K562 (cell line): ENCODE measurements at regions not wholly inside any gene's neighbourhood (a gene's known extent, or its start where the extent isn't known, plus 50 kb on each side); places are given as distances from the start of the nearest gene placed in this dataset.

Source experiments
- BCL6 ChIP-seq: fragments of 250-450 bp; sonication (Bioruptor Pico); IDR thresholded peaks from 2 replicates; pipeline ENCODE4 v1.4.0; 2020
- CUX1 ChIP-seq: fragments of 200-800 bp; sonication (Bioruptor generic); IDR thresholded peaks from 2 replicates; pipeline ENCODE4 v1.6.1; 2016; ENCODE audit warnings: missing genetic modification characterization, missing compliant biosample characterization
- DPF2 ChIP-seq: fragments of 450-650 bp; IDR thresholded peaks from 2 replicates; pipeline ENCODE4 v1.6.1; 2016
- ESRRA ChIP-seq: fragments of 450-650 bp; IDR thresholded peaks from 2 replicates; pipeline ENCODE4 v1.6.1; 2014; ENCODE audit warnings: low read depth, mild to moderate bottlenecking, moderate library complexity, borderline replicate concordance
- FOS ChIP-seq: IDR thresholded peaks from 3 replicates; pipeline ENCODE4 v1.6.1; 2011; ENCODE audit not compliant: insufficient read length; ENCODE audit errors: extremely low read depth
- FOXJ3 ChIP-seq: sonication (generic); formaldehyde crosslinking; IDR thresholded peaks from 2 replicates; pipeline ENCODE4 v1.4.0; 2020; ENCODE audit warnings: mild to moderate bottlenecking, missing genetic modification reagents
- KHSRP ChIP-seq: fragments of 450-650 bp; IDR thresholded peaks from 2 replicates; pipeline ENCODE4 v1.6.1; 2017
- MCM7 ChIP-seq, 2 experiments: fragments of 450-650 bp; IDR thresholded peaks; 2 replicates each; pipeline ENCODE4 v1.6.1; 2016 to 2018
- MYBL2 ChIP-seq, 2 experiments: fragments of 450-650 bp in 1 of 2; sonication (generic) in 1 of 2; formaldehyde crosslinking in 1 of 2; IDR thresholded peaks; 2 replicates each; pipeline versions ENCODE4 v1.6.1 to v1.8.1; 2017 to 2022; ENCODE audit warnings: borderline replicate concordance in 1 of 2, inconsistent platforms in 1 of 2, low read depth in 1 of 2, mild to moderate bottlenecking in 1 of 2, missing genetic modification reagents in 1 of 2, moderate library complexity in 1 of 2
- NONO ChIP-seq, 2 experiments: fragments of 200-400 bp in 1 of 2; fragments of 450-650 bp in 1 of 2; formaldehyde crosslinking in 1 of 2; IDR thresholded peaks; 2 replicates each; pipeline ENCODE4 v1.6.1; 2017; ENCODE audit warnings: low read depth in 2 of 2, mild to moderate bottlenecking in 2 of 2, moderate library complexity in 2 of 2, low read length in 1 of 2
- POLR2AphosphoS2 ChIP-seq: IDR thresholded peaks from 2 replicates; pipeline ENCODE4 v1.6.1; 2012; ENCODE audit warnings: low read length, improper control_type of control experiment
- POLR3G ChIP-seq: IDR thresholded peaks from 2 replicates; pipeline ENCODE4 v1.6.1; 2011; ENCODE audit not compliant: insufficient read length, insufficient replicate concordance; ENCODE audit errors: extremely low read depth
- RBFOX2 ChIP-seq: fragments of 200-400 bp; formaldehyde crosslinking; IDR thresholded peaks from 2 replicates; pipeline ENCODE4 v1.6.1; 2017; ENCODE audit warnings: low read depth, mild to moderate bottlenecking, low read length, moderate library complexity
- SRF ChIP-seq, 2 experiments: fragments of 250-450, 450-650 bp in 1 of 2; sonication (Bioruptor Pico) in 1 of 2; sonication (generic) in 1 of 2; formaldehyde crosslinking; IDR thresholded peaks; 2 replicates each; pipeline versions ENCODE4 v1.5.0 to v1.5.1; 2020 to 2022; ENCODE audit warnings: mild to moderate bottlenecking in 1 of 2, missing genetic modification reagents in 1 of 2
- SRSF7 ChIP-seq: fragments of 200-400 bp; formaldehyde crosslinking; optimal IDR thresholded peaks from 2 replicates; pipeline ENCODE3; 2017; ENCODE audit warnings: mild to moderate bottlenecking, low read depth, low read length
- SRSF9 ChIP-seq: fragments of 200-400 bp; formaldehyde crosslinking; IDR thresholded peaks from 2 replicates; pipeline ENCODE4 v1.6.1; 2017; ENCODE audit warnings: low read depth, low read length, borderline replicate concordance
- ZFPM2 ChIP-seq: fragments of 250-450 bp; sonication (Bioruptor Pico); IDR thresholded peaks from 2 replicates; pipeline ENCODE4 v1.5.1; 2022; ENCODE audit warnings: mild to moderate bottlenecking
- ZNF253 ChIP-seq: fragments of 250-450 bp; sonication (Bioruptor Pico); conservative IDR thresholded peaks from 2 replicates; pipeline ENCODE4 v1.6.1; 2021; ENCODE audit warnings: mild to moderate bottlenecking
- ZNF263 ChIP-seq: sonication (generic); formaldehyde crosslinking; IDR thresholded peaks from 2 replicates; pipeline ENCODE4 v1.8.0; 2022; ENCODE audit warnings: mild to moderate bottlenecking, missing genetic modification reagents, borderline replicate concordance
- ZNF431 ChIP-seq: sonication (generic); formaldehyde crosslinking; IDR thresholded peaks from 2 replicates; pipeline ENCODE4 v1.8.0; 2022; ENCODE audit warnings: mild to moderate bottlenecking, missing genetic modification reagents
- ZNF507 ChIP-seq: conservative IDR thresholded peaks from 2 replicates; pipeline ENCODE4 v1.6.1; 2017; ENCODE audit warnings: missing genetic modification characterization, missing compliant biosample characterization
- TF ChIP-seq, protein P1 (sequence below): fragments of 450-650 bp; IDR thresholded peaks from 2 replicates; pipeline ENCODE4 v1.6.1; 2017; ENCODE audit warnings: antibody characterized with exemption

DNA sequence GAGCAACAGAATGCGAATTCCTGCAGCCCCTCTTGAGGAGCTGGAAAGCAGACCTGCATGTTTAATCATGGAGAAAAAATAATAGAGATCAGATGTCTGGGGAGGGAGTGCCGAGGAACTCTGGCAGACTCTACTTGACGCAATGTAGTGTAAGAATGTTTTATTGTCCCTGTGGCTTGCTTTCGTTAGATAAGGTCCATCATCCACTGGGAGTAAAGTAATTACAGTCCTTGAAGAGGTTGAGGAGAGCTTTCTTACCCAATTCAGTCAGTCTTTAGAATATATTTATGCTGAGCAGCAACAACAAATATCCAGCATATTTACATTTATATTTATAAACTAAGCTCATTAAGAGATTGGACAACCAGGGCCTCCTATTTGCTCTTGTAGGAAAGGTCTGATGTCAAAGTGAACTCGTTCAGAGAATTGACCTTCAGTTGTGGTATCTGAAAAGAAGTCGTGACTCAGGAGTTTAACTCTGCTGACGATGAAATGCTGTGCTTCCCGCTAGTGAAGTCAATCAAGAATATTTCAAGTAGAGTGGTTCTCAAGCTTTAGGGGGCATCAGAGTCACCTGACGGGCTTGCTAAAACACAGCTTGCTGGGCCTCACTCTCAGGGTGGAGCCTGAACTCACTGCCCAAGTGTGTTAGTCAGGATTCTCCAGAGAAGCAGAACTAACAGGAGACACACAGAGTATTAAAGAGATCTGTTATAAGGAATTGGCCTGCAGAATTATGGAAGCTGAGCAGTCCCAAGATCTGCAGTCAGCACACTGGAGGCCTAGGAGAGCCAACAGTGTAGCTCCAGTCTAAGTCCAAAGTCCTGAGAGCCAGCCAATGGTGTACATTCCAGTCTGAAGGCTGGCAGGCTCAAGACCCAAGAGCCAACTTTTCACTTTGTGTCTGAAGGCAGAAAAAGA, 139.3 kb upstream of the LMNTD1 start (continued):
- TF ChIP-seq, protein P1, sequence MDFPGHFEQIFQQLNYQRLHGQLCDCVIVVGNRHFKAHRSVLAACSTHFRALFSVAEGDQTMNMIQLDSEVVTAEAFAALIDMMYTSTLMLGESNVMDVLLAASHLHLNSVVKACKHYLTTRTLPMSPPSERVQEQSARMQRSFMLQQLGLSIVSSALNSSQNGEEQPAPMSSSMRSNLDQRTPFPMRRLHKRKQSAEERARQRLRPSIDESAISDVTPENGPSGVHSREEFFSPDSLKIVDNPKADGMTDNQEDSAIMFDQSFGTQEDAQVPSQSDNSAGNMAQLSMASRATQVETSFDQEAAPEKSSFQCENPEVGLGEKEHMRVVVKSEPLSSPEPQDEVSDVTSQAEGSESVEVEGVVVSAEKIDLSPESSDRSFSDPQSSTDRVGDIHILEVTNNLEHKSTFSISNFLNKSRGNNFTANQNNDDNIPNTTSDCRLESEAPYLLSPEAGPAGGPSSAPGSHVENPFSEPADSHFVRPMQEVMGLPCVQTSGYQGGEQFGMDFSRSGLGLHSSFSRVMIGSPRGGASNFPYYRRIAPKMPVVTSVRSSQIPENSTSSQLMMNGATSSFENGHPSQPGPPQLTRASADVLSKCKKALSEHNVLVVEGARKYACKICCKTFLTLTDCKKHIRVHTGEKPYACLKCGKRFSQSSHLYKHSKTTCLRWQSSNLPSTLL: no peak
- TF ChIP-seq POLR3G: no peak
- 0 out of 2 replicates have a peak, but pooled peaks have one; percentile 62 for TF ChIP-seq DPF2
- no peak for TF ChIP-seq FOXJ3
- no peak for TF ChIP-seq ZFPM2 (CRISPR knock-in tag)
- no peak for TF ChIP-seq KHSRP
- TF ChIP-seq FOS: no peak
- TF ChIP-seq ZNF507 (tag): no peak
- TF ChIP-seq POLR2AphosphoS2: no peak
- TF ChIP-seq ZNF253 (CRISPR knock-in tag): no peak
- no peak; a peak in 1 of 4 replicates for TF ChIP-seq SRF (CRISPR knock-in tag; IDR thresholded peaks at IDR 0.05)
- no peak for TF ChIP-seq SRSF9
- no peak for TF ChIP-seq BCL6 (CRISPR knock-in tag)
- no peak for TF ChIP-seq ZNF263
- no peak for TF ChIP-seq ZNF431 (CRISPR knock-in tag)
- no peak for TF ChIP-seq CUX1 (CRISPR knock-in tag)
- TF ChIP-seq MCM7 (IDR thresholded peaks at IDR 0.05): no peak
- TF ChIP-seq NONO (IDR thresholded peaks at IDR 0.05; ENCODE audit: low read depth in 2 of 2, low read length in 1 of 2): no peak
- peak; percentile 85 for TF ChIP-seq ESRRA
- no peak for TF ChIP-seq SRSF7
- no peak for TF ChIP-seq MYBL2 (IDR thresholded peaks at IDR 0.05; ENCODE audit: low read depth)
- no peak for TF ChIP-seq MYBL2 (CRISPR knock-in tag; IDR thresholded peaks at IDR 0.05; ENCODE audit: borderline replicate concordance)
- 0 out of 2 replicates have a peak, but pooled peaks have one; percentile 15 for TF ChIP-seq RBFOX2
